Stomach (tissue), 8 donors: ENCODE measurements at regions not wholly inside any gene's neighbourhood (a gene's known extent, or its start where the extent isn't known, plus 50 kb on each side); places are given as distances from the start of the nearest gene placed in this dataset.

Source experiments
- DNase-seq, 2 donors: peaks; one replicate each; pipeline versions ENCODE4 v3.0.0 to v3.0.0-alpha.2; 2013 to 2019
- H3K27ac ChIP-seq, 5 donors: fragments of 200-600 bp in 4 of 5; sonication (generic) in 4 of 5; one replicate each; pipeline ENCODE4 v1.5.1; 2013 to 2019; ENCODE audit warnings: mild to moderate bottlenecking in 1 of 5, moderate library complexity in 1 of 5
- H3K27me3 ChIP-seq, 3 donors: fragments of 200-600 bp; sonication (generic); one replicate each; pipeline ENCODE4 v1.5.1; 2017 to 2019; ENCODE audit warnings: mixed run types in 1 of 3
- H3K36me3 ChIP-seq, 4 donors: fragments of 200-600 bp; sonication (generic); 1 replicate in 3 of 4; 2 replicates in 1 of 4; pipeline ENCODE4 v1.5.1; 2016 to 2019
- H3K4me1 ChIP-seq, 4 donors: fragments of 200-600 bp; sonication (generic); one replicate each; pipeline ENCODE4 v1.5.1; 2016 to 2019
- H3K4me3 ChIP-seq, 4 donors: fragments of 200-600 bp; sonication (generic) in 3 of 4; one replicate each; pipeline ENCODE4 v1.5.1; 2016 to 2019; ENCODE audit warnings: mild to moderate bottlenecking in 1 of 4
- H3K9me3 ChIP-seq, 4 donors: fragments of 200-600 bp; sonication (generic); one replicate each; pipeline ENCODE4 v1.5.1; 2016 to 2019
- CTCF ChIP-seq, 7 experiments: fragments of 450-650 bp in 4 of 7; fragments of 200-600 bp in 3 of 7; sonication (generic) in 3 of 7; IDR thresholded peaks; one replicate each; pipeline ENCODE4 v1.5.1; 2016 to 2019; ENCODE audit warnings: antibody characterized with exemption in 7 of 7, control low read depth in 2 of 7, mild to moderate bottlenecking in 1 of 7
- EP300 ChIP-seq: sonication (generic); formaldehyde crosslinking; IDR thresholded peaks from one replicate; pipeline ENCODE4 v1.6.1; 2017; ENCODE audit warnings: antibody characterized with exemption
- POLR2A ChIP-seq, 4 donors: fragments of 450-650 bp; IDR thresholded peaks; one replicate each; pipeline ENCODE4 v1.6.1; 2016; ENCODE audit warnings: antibody characterized with exemption in 4 of 4, control low read depth in 2 of 4, mild to moderate bottlenecking in 1 of 4, moderate library complexity in 1 of 4
- POLR2AphosphoS5 ChIP-seq, 3 donors: sonication (generic); formaldehyde crosslinking; IDR thresholded peaks; one replicate each; pipeline ENCODE4 v1.6.1; 2016; ENCODE audit warnings: antibody characterized with exemption in 3 of 3
- WGBS, 5 donors: extraction: QIAGEN DNeasy Blood & Tissue Kit in 3 of 5; methylation state at CpG; one replicate each; pipeline versions ENCODE4 v1.1.5 to v1.1.7; 2013 to 2018; 5-methylcytosine and 5-hydroxymethylcytosine counted together
- intact Hi-C: fragments of 100-400 bp; cut with DNase I; formaldehyde crosslinking; loops from one replicate; pipeline ENCODE4 v1.15.1; 2023; ENCODE audit warnings: low total_unique reads
- donor health status: healthy with polysubstance abuse.
- donor health status: Bipolar disorder and iron deficiency.
- donor health status: healthy.

GRCh38 chr3:18775501-18775900 lies 350.4 kb upstream of the SATB1 start:
- Histone ChIP-seq H3K36me3 (no peaks in the 10 kb centered on the region), H3K27ac (no peak overlapping the region), H3K4me1 (no peaks in the 10 kb centered on the region), H3K27me3 (no peaks in the 10 kb centered on the region), H3K4me3 (no peak overlapping the region), H3K9me3 (no peaks in the 10 kb centered on the region)
- TF ChIP-seq EP300 (no peak), POLR2AphosphoS5 (IDR thresholded peaks at IDR 0.05) (no peak), POLR2A (IDR thresholded peaks at IDR 0.05) (no peak), CTCF (IDR thresholded peaks at IDR 0.05) (no peak)
- DNase-seq = no peak
- intact Hi-C loops = loop anchor here (10.0 kb wide), 1 partner anchor 211 kb away; no protein-coding TSS in a partner anchor
- 84 to 95% (median 92%) methylated on average over 2 of the region's 2 CpGs for WGBS, 5 donors

DNA sequence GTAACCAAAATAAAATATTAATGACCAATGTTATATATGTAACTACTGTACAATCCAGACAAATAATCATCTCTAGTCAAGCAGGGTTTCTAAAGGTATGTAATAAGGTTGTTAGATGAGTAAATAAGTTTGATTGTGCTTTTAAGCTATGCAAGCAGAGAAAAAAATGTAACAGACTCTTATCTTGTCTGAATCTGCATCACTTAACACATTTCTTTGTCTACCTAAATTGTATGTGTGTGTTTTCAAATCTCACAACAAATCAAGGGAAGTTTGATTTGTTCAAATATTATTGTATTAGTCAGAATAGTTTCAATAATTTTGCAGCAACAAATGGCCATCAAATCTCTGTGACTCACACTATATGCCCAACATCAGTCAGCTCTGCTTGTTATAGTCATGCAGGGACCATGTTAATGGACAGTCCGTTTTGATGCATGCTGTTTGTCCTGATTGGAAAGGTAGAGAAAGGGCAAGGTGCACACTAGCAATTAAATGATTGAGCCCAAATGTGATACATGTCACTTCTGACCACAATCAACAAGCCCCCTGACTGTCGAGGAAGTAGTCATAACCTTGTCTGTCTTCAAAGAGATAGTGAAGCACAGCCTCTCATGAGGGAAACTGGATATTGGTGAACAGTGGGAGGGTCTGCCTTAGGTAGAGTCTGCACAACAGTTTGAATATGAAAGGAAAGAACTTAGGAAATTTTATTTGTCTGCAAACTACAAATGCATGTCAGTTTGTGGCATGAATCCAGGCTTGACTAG lies 349.4 kb upstream of the SATB1 start:
- Histone ChIP-seq H3K4me3 (no peak overlapping the region), H3K36me3 (no peaks in the 10 kb centered on the region), H3K9me3 (no peaks in the 10 kb centered on the region), H3K4me1 (no peaks in the 10 kb centered on the region), H3K27me3 (no peaks in the 10 kb centered on the region), H3K27ac (no peak overlapping the region)
- intact Hi-C loops = loop anchor here (10.0 kb wide), 1 partner anchor 210 kb away; no protein-coding TSS in a partner anchor
- no peak for DNase-seq
- WGBS, 5 donors = 32 to 46% (median 45%) methylated on average over 2 of the region's 2 CpGs
- TF ChIP-seq EP300 (no peak), CTCF (IDR thresholded peaks at IDR 0.05) (no peak), POLR2AphosphoS5 (IDR thresholded peaks at IDR 0.05) (no peak), POLR2A (IDR thresholded peaks at IDR 0.05) (no peak)

DNA sequence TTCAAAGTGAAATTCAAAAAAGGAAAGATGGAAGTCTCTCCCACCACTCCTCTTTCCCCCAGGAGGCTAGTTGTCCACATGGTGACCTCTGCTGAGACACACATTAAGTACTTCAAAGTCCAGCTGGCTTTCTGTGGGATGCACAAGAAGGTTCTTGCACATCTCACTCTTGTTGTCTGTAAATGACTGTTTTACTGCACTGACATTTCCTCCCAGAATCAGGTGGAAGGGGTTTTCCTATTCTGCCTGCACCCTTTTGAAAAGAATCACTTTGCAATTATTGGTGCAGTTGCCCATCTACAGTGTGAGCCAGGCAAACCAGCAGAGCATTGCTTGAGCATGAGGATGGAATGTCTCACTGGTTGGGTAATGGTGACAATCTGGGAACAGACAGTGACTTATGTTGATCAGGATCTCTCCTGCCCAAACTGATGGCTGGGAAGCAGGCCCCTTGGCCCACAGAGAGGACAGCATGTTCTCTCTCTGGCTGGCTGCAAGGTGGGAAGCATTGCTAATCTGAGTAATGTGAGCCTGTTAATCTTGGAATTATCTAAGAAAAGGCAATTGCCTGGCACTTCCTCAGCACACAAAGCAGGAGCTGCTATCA lies 347.7 kb upstream of the SATB1 start:
- H3K4me3 ChIP-seq = no peak overlapping the region
- H3K36me3 ChIP-seq = no peaks in the 10 kb centered on the region
- no peaks in the 10 kb centered on the region for H3K9me3 ChIP-seq
- H3K27me3 ChIP-seq = no peaks in the 10 kb centered on the region
- H3K4me1 ChIP-seq = no peaks in the 10 kb centered on the region
- no peak overlapping the region for H3K27ac ChIP-seq
- TF ChIP-seq POLR2A (IDR thresholded peaks at IDR 0.05) (no peak), POLR2AphosphoS5 (IDR thresholded peaks at IDR 0.05) (no peak), CTCF (IDR thresholded peaks at IDR 0.05) (no peak), EP300 (no peak)
- intact Hi-C loops = loop anchor here (10.0 kb wide), 1 partner anchor 208 kb away; no protein-coding TSS in a partner anchor
- DNase-seq = no peak

DNA sequence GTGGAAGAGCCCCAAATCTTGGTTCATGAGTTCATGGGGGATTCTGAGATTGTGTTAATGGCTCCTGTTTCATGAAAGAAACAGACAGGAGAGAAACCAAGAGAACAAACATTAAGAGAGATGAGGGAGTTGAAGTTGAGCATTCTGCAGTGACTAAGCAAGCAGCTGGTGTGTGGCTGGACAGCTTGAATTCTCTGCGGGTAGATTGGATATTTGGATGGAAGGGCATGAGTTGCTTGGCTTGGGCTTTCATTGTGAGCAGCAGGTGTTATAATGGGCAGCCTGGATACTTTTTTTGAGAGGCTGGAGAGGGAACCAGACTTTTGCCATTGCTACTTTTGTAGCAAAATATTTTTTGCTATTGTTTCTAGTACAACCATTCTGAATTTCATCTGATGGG lies 346.8 kb upstream of the SATB1 start:
- intact Hi-C loops = loop anchor here (10.0 kb wide), 1 partner anchor 207 kb away; no protein-coding TSS in a partner anchor
- Histone ChIP-seq H3K36me3 (no peaks in the 10 kb centered on the region), H3K27ac (no peak overlapping the region), H3K27me3 (no peaks in the 10 kb centered on the region), H3K9me3 (no peaks in the 10 kb centered on the region), H3K4me1 (peaks cover 0 to 7% (median 3%) of the 10 kb centered on the region in 4 donors), H3K4me3 (no peak overlapping the region)
- 79 to 100% (median 86%) methylated on average over 1 of the region's 1 CpG for WGBS, 5 donors
- TF ChIP-seq POLR2AphosphoS5 (IDR thresholded peaks at IDR 0.05) (no peak), POLR2A (IDR thresholded peaks at IDR 0.05) (no peak), CTCF (IDR thresholded peaks at IDR 0.05) (no peak), EP300 (no peak)
- no peak for DNase-seq
